ENCODE measurements at regions not wholly inside any gene's neighbourhood (a gene's known extent, or its start where the extent isn't known, plus 50 kb on each side); places are given as distances from the start of the nearest gene placed in this dataset.
"Not testable (repeated sequence)": the region's sequence is repeated elsewhere in the genome, so short reads cannot be mapped to it uniquely, and the experiment has no call there.

- DNase-seq: not testable (repeated sequence)
These were observed 1370.0 kb downstream of the CDH12 start for GRCh38 chr5:21482983-21483650.

GRCh38 chr5:21482522-21482921 lies 1370.6 kb downstream of the CDH12 start:
- not testable (repeated sequence) for DNase-seq

GRCh38 chr5:21481320-21482270 lies 1371.5 kb downstream of the CDH12 start:
- not testable (repeated sequence) for DNase-seq

GRCh38 chr5:21480054-21480453 lies 1373.1 kb downstream of the CDH12 start:
- not testable (repeated sequence) for DNase-seq

GRCh38 chr5:21473981-21474380 lies 1379.2 kb downstream of the CDH12 start:
- DNase-seq: not testable (repeated sequence)

GRCh38 chr5:21473436-21473835 lies 1379.7 kb downstream of the CDH12 start:
- DNase-seq: not testable (repeated sequence)

GRCh38 chr5:21471691-21472090 lies 1381.5 kb downstream of the CDH12 start:
- not testable (repeated sequence) for DNase-seq

GRCh38 chr5:21469523-21470101 lies 1383.5 kb downstream of the CDH12 start:
- not testable (repeated sequence) for DNase-seq

- DNase-seq: not testable (repeated sequence)
These were observed 1385.6 kb downstream of the CDH12 start for GRCh38 chr5:21467544-21467943.

GRCh38 chr5:21459744-21460073 lies 1393.4 kb downstream of the CDH12 start:
- not testable (repeated sequence) for DNase-seq

GRCh38 chr5:21452449-21452848 lies 1400.7 kb downstream of the CDH12 start:
- DNase-seq: no peak

GRCh38 chr5:21432646-21433045 lies 1420.5 kb downstream of the CDH12 start:
- DNase-seq: no peak

- DNase-seq: no peak
These were observed 1428.2 kb downstream of the CDH12 start for GRCh38 chr5:21424907-21425306.

- DNase-seq: no peak
These were observed 1431.4 kb upstream of the CDH18 start for GRCh38 chr5:21419383-21419782.

- not testable (repeated sequence) for DNase-seq
These were observed 1414.1 kb upstream of the CDH18 start for GRCh38 chr5:21402089-21402488.

GRCh38 chr5:21398511-21398910 lies 1410.5 kb upstream of the CDH18 start:
- no peak for DNase-seq

- DNase-seq: no peak
These were observed 1409.7 kb upstream of the CDH18 start for GRCh38 chr5:21397693-21398092.

GRCh38 chr5:21391506-21391905 lies 1403.5 kb upstream of the CDH18 start:
- no peak for DNase-seq

- DNase-seq: not testable (repeated sequence)
These were observed 1372.8 kb upstream of the CDH18 start for GRCh38 chr5:21360754-21361153.

GRCh38 chr5:21341948-21342261 lies 1353.9 kb upstream of the CDH18 start:
- DNase-seq: peak; percentile 52

GRCh38 chr5:21341203-21341947 lies 1353.4 kb upstream of the CDH18 start:
- not testable (repeated sequence) for DNase-seq

GRCh38 chr5:21340233-21340632 lies 1352.2 kb upstream of the CDH18 start:
- not testable (repeated sequence) for DNase-seq

GRCh38 chr5:21336478-21336877 lies 1348.5 kb upstream of the CDH18 start:
- not testable (repeated sequence) for DNase-seq
